Hippocampal formation (tissue), 2 donors: ENCODE measurements at regions not wholly inside any gene's neighbourhood (a gene's known extent, or its start where the extent isn't known, plus 50 kb on each side); places are given as distances from the start of the nearest gene placed in this dataset.

Experiments used
- DNase-seq, 2 donors: peaks; one replicate each; lab custom pipeline; 2025; lab: John Stamatoyannopoulos, UW

DNA sequence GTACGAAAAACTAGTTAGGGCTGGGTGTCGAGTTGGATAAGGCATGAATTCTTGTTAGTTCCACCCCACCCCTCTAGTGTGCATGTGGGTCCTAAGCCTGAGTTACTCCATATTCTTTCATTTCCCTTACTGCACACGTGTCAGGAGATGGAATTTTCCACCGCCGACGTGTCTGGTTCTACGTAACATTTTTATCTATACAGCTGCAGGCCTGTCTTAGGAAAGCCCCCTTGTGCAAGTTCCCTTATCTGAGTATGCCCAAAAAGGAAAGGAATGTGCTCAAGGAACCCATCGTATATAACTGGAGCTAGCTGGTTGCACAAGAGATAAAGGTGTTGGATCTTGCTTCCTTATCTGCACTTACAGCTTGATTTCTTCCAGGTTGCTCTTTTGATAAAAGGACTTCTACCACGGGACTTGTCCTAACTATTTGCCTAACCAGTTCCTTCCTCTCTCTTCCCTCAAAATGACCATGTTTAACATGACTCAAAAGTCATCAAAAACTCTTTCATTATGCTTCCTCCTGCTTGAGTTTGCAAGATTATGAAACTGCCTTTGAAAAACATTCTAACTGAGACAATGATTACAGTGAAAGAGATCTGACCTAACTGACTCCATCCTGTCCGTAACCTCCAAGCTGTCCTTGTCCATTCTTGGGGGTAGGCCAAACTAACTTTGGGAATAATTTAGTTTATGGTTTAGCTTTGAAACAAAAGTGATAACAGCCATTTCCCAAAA, 181.4 kb downstream of the AKR1D1 start:
- no peak for DNase-seq

GRCh38 chr7:138258197-138258559, 181.9 kb downstream of the AKR1D1 start:
- DNase-seq, result no peak

DNA sequence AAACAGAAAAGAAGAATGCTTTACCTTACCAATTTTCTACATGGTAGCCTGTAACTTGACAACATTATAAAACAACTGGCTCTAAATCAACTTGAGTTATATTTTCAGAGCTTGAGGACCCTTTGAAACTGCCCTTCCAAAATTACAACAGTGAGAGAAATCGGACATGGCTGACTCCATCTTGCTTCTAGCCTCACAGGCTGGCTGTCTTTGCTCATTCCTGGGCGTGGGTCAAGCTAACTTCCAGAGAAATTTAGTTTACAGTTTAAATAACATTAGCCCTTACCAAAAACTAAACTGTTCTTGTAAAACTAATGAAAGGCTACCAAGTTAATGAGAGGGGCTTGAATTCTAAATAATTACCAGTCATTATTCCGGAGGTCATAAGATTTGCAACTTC, 183.4 kb downstream of the AKR1D1 start:
- no peak for DNase-seq

- DNase-seq, result no peak
Measured at GRCh38 chr7:138267934-138268333, 191.7 kb downstream of the AKR1D1 start.

DNA sequence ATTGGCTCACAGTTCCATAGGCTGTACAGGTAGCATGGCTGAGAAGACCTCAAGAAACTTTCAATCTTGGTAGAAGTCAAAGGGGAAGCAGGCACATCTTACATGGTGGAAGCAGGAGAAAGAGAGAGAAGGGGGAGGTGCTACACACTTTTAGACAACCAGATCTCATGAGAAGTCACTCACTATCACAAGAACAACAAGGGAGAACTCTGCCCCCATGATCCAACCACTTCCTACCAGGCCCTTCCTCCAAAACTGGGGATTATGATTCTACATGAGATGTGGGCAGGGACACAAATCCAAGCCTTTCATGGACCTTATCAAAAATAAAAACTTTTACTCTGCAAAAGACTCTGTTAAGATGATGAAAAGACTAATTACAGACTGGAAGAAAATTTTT, 183.2 kb upstream of the TRIM24 start:
- DNase-seq, result no peak

- DNase-seq, result no peak
Measured at GRCh38 chr7:138278601-138279000, 181.5 kb upstream of the TRIM24 start.

DNA sequence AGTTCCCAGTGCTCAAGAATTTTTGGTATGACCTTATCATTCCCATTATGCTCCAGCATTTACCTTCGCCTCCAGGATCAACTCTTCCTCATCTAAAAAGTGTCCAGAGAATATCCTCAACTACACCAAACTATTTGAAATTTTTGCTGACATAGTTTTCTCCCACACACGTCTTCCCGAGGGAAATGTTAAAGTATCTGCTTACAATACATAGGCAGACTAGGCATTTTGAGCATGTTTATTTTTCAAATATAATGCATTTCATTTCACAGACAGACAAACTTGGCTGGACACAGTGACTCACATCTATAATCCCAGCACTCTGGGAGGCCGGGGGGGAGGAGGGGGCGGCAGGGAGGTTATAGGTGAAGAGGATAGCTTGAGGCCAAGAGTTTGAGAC, 177.1 kb upstream of the TRIM24 start:
- DNase-seq, result no peak

DNA sequence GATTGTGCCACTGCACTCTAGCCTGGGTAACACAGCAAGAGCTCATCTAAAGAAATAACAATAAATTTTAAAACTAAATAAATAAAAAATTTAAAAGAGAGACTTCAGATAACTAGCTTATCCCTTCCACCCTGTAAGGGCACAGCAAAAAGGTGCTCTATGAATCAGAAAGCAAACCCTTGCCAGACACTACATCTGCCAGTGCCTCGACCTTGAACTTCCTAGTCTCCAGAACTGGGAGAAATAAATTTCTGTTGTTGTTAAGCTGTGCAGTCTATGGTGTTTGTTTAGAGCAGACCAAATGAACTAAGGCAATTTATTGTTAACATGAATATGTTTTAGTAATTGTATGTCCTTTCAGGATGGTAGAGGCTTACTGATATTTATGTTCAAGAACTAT, 174.9 kb upstream of the TRIM24 start:
- DNase-seq, result no peak

- DNase-seq, result no peak
Measured at GRCh38 chr7:138286846-138287245, 173.2 kb upstream of the TRIM24 start.

- no peak for DNase-seq
Measured at GRCh38 chr7:138287549-138287948, 172.5 kb upstream of the TRIM24 start.

DNA sequence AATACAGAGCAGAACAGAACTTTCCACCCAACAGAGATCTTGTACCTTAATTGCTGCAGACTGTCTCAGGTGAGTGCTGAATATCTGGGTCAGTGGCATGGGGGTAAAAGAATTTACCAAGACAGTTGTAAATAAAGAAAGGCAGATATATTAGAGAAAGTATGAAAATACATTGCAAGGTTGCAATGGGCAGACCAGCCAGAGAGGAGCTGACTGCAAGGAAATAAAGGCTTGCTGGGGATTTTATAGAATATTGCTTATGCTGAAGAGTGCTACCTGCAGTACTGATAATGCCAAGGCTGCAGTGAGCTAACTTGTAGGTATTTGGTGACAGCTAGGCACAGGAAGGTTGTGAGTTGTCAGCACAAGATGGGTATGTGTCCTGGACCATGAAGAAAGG, 171.0 kb upstream of the TRIM24 start:
- no peak for DNase-seq

DNA sequence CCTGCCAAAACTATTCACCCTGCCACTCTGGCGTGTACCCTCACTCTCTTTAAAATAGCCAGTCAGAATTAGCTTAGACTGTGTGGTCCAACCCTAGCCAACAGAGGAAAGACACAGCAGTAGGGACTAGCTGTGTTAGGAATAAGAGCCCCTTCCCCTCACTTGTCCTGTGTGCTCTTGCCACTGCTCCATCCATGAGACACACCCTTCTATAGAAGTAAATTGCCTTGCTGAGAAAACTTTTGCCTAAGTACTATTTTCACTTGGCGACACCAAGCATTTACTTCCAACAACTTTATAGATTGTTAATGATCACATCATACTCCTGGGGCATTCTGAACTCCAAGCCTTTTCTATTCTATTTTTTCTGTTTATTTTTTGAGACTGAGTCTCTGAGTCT, 170.2 kb upstream of the TRIM24 start:
- no peak for DNase-seq

- DNase-seq, result no peak
Measured at GRCh38 chr7:138292951-138293350, 167.1 kb upstream of the TRIM24 start.

DNA sequence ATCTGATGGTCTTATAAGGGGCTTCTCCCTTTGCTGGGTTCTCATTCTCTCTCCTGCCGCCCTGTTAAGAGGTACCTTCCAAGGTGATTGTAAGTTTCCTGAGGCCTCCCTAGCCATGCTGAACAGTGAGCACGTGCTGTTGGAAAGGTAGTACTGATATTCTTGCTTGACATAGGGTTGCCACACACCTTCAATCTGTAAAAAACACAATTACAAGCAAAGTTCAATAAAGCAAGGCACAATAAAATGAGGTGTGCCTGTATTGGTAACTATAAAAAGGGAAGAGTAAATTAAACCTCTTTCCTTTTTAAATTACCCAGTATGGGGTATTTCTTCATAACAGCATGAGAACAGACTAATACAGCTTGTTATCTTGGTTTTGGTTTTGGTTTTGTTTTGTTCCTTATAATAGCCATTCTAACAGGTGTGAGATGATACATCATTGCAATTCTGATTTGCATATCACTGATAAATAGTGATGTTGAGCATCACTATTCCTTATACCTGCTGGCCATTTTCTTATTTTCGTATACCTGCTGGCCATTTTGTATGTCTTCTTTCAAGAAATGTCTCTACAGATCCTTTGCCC, 164.9 kb upstream of the TRIM24 start:
- DNase-seq, result no peak

DNA sequence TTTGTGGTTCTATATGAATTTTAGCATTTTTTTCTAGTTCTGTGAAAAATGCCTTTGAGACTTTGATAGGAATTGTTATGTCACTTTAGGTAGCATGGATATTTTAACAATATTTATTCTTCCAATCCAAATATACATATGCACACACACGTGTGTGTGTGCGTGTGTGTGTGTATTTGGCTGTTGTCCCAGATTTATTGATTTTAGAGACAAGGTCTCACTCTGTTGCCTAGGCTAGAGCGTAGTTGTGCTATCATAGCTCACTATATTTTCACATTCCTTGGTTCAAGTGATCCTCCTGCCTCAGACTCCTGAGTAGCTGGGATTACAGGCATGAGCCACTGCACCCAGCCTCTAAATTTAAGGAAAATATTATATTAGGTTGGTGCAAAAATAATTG, 162.5 kb upstream of the TRIM24 start:
- no peak for DNase-seq

- DNase-seq, result no peak
Measured at GRCh38 chr7:138299066-138299465, 161.0 kb upstream of the TRIM24 start.

DNA sequence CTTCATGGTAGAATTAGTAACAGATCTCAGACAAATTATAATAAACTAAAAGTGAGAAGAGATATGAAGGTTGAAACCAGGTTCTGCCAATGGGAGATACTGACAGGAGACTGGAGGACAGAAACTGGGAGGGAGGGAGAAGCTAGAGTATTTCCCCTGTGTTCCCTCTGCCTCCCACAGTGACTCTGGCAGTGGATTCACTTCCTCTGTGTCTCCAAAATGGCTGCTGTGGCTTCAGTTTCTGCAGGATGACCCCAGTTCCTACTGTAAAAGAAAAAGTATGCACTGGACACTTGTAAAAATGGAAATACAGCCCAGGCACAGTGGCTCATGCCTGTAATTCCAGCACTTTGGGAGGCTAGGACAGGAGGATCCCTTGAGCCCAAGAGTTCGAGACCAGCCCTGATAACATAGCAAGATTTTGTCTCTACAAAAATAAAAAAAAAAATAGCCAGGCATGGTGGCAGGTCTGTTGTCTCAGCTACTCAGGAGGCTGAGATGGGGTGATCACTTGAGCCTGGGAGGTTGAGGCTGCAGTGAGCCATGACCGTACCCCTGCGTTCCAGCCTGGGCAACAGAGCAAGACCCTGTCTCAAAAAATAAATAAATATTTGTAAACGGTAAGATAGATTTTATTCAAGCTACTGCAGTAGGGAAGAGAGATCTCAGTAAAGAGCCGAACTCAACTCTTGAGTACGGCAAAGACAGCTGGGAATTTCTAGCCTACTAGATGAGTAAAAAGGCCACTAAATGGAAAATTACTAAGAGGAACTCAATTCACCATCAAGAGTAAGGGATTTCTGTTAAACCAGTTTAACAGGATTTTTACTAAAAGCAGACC, 156.6 kb upstream of the TRIM24 start:
- DNase-seq, result no peak

DNA sequence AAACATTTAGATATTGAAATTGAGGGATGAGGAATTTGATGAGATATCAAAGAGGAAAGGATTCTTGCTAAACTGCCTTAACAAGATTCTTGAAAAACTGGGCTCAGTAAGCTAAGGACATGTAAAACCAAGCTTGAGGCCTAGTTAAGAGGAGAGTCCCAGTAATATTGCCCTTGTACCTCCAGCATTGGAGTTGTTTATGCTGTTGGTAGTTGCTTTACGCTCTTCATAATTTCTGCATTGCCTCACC, 156.1 kb upstream of the TRIM24 start:
- DNase-seq, result no peak

DNA sequence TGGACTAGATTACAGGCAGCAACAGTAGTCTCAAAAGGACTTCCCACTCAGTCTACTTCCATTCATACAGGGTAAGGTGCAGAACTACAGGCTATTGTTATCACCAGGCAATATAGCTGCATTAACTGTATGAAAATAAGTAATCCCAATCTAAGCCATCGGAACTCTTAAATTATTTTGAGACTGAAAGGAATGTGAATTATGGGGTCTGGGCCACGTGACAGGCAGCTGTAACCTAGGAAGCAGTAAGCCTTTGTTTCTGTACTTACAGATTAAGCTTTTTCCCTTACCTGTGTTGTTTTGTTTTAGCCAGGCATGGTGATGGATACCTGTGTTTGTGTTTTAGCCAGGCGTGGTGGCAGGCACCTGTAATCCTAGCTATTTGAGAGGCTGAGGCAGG, 152.4 kb upstream of the TRIM24 start:
- no peak for DNase-seq

DNA sequence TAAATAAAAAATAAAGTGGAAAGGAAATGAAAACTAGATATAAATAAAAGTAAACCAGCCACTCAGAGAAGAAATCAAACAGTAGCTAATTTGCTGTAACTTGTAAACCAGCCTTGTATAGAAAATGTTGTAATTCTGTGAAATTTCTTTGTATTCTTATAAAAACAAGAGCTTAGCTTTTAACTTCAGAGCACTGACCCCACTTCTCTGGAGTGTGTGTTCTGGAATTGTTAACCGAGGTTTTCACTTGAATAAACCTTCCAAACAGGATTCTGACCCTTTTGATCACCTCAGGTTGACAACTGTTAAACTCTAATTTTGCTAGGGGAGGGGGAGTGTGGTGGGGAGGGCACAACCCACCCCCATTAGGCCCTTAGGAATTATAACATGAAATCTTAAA, 151.9 kb upstream of the TRIM24 start:
- DNase-seq, result no peak

DNA sequence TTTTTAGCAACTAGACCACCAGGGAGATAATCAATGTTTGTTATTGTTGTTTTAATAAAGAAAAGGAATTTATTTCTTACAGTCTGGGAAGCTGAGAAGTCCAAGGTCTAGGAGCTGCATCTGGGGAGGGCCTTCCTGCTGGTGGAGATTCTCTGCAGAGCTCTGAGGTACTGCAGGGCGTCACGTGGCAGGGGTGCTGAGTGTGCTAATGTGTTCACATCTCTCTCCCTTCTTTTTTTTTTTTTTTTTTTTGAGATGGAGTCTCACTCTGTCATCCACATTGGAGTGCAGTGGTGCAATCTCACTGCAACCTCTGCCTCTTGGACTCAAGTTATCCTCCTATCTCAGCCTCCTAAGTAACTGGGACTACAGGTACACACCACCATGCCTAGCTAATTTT, 150.9 kb upstream of the TRIM24 start:
- no peak for DNase-seq

DNA sequence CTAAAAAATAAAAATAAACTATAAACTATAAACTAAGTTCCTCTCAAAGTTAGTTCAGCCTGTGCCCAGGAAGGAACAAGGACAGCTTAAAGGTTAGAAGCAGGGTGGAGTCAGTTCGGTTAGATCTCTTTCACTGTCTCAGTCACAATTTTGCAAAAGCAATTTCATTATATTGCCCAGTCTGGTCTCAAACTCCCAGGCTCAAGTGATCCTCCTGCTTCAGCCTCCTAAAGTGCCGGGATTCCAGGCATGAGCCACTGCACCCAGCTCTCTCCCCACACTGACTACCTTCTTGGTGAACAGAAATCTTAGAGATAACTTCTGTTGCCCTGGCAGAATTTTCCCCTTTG, 146.3 kb upstream of the TRIM24 start:
- DNase-seq, result no peak

- DNase-seq, result no peak
Measured at GRCh38 chr7:138316421-138317043, 143.5 kb upstream of the TRIM24 start.
